Calu3 (cell line): ENCODE measurements at regions not wholly inside any gene's neighbourhood (a gene's known extent, or its start where the extent isn't known, plus 50 kb on each side); places are given as distances from the start of the nearest gene placed in this dataset.

Experiments used
- BruUV-seq: library from RNA; stranded (reverse); fragments of 400-500 nt; replicated peaks from 2 replicates; lab custom pipeline; 2021; lab: Mats Ljungman, UMichigan
- CTCF ChIA-PET: fragments of 300-600 bp; sonication (Branson Sonifier 250); formaldehyde crosslinking; loops from one replicate; lab custom pipeline; 2022; ENCODE audit warnings: antibody characterized with exemption; lab: Charles Lee
- DNase-seq: peaks from one replicate; pipeline ENCODE4 v3.0.0; 2022
- H3K27ac Mint-ChIP-seq: one replicate; pipeline ENCODE4 v1.8.0; 2022; ENCODE audit warnings: mixed read lengths; ENCODE audit not compliant: unreplicated experiment
- H3K27me3 Mint-ChIP-seq: one replicate; pipeline ENCODE4 v1.8.0; 2022; ENCODE audit warnings: mixed read lengths; ENCODE audit not compliant: unreplicated experiment
- H3K36me3 Mint-ChIP-seq: one replicate; pipeline ENCODE4 v1.8.0; 2022; ENCODE audit warnings: mild to moderate bottlenecking, moderate library complexity, mixed read lengths; ENCODE audit not compliant: insufficient read depth, unreplicated experiment
- H3K4me1 Mint-ChIP-seq: one replicate; pipeline ENCODE4 v1.8.0; 2022; ENCODE audit warnings: mild to moderate bottlenecking, low read depth, mixed read lengths; ENCODE audit not compliant: unreplicated experiment
- H3K4me3 Mint-ChIP-seq: one replicate; pipeline ENCODE4 v1.8.0; 2022; ENCODE audit warnings: mild to moderate bottlenecking, low read depth, moderate library complexity, mixed read lengths; ENCODE audit not compliant: unreplicated experiment
- H3K9me3 Mint-ChIP-seq: one replicate; pipeline ENCODE4 v1.8.0; 2022; ENCODE audit warnings: low read depth, mixed read lengths; ENCODE audit not compliant: unreplicated experiment
- intact Hi-C: fragments of 100-400 bp; cut with micrococcal nuclease; formaldehyde crosslinking; loops from one replicate; pipeline ENCODE4 v1.10.0; 2022; ENCODE audit not compliant: unreplicated experiment
- TF ChIP-seq, protein P1 (sequence below): fragments of 200-600 bp; IDR thresholded peaks from one replicate; pipeline ENCODE4 v1.8.0; 2022; ENCODE audit warnings: antibody characterized with exemption; ENCODE audit not compliant: unreplicated experiment

DNA sequence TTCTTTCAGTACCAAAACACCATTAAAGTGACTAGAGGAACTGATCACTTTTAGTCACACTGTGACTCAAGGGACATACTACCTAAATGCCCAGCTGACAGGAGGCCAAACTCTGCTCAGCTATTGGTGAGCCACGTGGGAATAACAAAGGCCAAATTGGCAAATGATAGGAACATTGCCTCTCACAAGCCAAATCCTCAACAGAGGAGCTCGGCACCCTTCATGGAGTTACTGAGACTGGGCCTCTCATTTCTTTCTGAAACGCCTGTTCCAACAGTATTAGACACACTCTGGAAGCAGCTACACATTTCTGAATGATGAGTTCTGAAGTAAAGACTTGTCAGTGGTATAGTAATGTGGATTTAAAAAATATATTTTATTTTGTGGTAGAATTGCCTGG lies 166.0 kb upstream of the COL8A1 start:
- Mint-ChIP-seq H3K4me1 (peaks cover 23% of the 10 kb centered on the region), H3K4me3 (no peak overlapping the region), H3K9me3 (no peaks in the 10 kb centered on the region), H3K27me3 (no peaks in the 10 kb centered on the region), H3K36me3 (no peaks in the 10 kb centered on the region), H3K27ac (no peak overlapping the region)
- no TSS peak for BruUV-seq
- TF ChIP-seq, protein P1, sequence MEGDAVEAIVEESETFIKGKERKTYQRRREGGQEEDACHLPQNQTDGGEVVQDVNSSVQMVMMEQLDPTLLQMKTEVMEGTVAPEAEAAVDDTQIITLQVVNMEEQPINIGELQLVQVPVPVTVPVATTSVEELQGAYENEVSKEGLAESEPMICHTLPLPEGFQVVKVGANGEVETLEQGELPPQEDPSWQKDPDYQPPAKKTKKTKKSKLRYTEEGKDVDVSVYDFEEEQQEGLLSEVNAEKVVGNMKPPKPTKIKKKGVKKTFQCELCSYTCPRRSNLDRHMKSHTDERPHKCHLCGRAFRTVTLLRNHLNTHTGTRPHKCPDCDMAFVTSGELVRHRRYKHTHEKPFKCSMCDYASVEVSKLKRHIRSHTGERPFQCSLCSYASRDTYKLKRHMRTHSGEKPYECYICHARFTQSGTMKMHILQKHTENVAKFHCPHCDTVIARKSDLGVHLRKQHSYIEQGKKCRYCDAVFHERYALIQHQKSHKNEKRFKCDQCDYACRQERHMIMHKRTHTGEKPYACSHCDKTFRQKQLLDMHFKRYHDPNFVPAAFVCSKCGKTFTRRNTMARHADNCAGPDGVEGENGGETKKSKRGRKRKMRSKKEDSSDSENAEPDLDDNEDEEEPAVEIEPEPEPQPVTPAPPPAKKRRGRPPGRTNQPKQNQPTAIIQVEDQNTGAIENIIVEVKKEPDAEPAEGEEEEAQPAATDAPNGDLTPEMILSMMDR: no peak
- intact Hi-C loops: no loop called here
- CTCF ChIA-PET: no interaction called here
- no peak for DNase-seq

DNA sequence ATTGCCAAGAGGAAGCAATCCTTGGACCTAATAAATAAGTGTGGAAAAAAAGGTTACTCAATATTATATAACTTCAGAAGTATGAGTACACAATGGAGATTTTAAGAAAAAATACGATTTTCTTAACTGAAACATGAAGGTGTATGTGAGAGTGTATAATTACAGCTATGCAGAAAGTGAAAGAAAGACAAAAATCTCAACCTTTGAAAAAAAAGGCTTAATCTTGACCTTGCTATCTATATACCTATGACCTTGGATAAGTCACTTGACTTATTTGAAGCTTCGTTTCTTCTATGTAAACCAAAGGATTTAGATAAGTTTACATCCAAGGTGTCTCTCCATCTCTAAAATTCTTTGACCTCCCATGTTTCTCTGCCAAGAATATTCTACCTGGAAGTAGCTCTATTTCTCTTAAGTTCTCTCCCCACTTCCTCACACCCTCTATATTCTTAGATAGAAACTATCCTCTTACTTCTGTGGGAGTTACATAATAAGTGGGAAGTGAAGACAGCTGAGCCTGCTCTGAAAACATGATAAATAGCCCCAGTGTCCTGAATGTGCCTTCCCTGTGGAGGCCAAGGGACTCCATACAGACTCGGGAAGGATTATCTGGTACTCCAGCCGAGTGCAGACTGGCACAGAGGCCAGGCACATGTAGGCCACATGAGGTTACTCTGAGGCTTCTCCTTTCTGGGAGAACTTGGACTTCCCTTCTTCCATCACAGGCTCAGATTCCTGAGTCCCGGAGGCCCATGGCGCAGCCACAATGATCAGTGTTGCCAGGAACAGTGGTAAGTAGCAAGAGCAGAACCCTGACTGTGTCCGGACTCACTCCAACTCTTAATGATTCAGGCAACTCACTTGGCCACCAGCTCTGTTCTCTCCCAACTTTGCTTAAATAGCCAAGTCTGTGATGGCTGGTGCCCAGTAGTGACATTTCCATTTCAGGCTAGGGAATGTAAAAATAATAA lies 166.8 kb upstream of the COL8A1 start:
- peaks cover 23% of the 10 kb centered on the region for H3K4me1 Mint-ChIP-seq
- H3K27ac Mint-ChIP-seq: no peak overlapping the region
- DNase-seq: no peak
- CTCF ChIA-PET: no interaction called here
- TF ChIP-seq, protein P1: no peak
- intact Hi-C loops: no loop called here
- H3K4me3 Mint-ChIP-seq: no peak overlapping the region
- H3K9me3 Mint-ChIP-seq: no peaks in the 10 kb centered on the region
- no peaks in the 10 kb centered on the region for H3K36me3 Mint-ChIP-seq
- BruUV-seq: no TSS peak
- no peaks in the 10 kb centered on the region for H3K27me3 Mint-ChIP-seq

DNA sequence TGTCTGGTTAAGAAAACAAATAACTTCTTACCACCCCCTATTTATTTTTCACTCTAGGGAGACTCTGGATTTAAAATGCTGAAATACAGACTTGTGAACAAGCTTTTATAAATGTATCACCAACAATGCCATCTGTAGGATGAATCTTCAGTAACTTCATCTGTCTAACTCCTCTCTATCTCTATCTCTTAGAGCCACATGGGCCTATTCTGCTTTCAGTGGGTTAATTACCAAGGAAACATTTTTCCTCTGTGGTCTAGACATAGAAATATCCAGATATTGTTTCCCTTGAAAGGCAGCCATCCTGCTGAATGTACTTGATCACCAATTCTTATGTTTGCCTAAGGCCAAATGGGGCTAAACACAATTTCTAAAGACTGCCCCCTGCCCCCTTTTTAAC lies 167.6 kb upstream of the COL8A1 start:
- BruUV-seq: no TSS peak
- H3K4me1 Mint-ChIP-seq: peaks cover 23% of the 10 kb centered on the region
- CTCF ChIA-PET: no interaction called here
- intact Hi-C loops: no loop called here
- no peaks in the 10 kb centered on the region for H3K9me3 Mint-ChIP-seq
- TF ChIP-seq, protein P1: no peak
- no peak for DNase-seq
- no peak overlapping the region for H3K4me3 Mint-ChIP-seq
- H3K27ac Mint-ChIP-seq: no peak overlapping the region
- H3K36me3 Mint-ChIP-seq: no peaks in the 10 kb centered on the region
- H3K27me3 Mint-ChIP-seq: no peaks in the 10 kb centered on the region

DNA sequence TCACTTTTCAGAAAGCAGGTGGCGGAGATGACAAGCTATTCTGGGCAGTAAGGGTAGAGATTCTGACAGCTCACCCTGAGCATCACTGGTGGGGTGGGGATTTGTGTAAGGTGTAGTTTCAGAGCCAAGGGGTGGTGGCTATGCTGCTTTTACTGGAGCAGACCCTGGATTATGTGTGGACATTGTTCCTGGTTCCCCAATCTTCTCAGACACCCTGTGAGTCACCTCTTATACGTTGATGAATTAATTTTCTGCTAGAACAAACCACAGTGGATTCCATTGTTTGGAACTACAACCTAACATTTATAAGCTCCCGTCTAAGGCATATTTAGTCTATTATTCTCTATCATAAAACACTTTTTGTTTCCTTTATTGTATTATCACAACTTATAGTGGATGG lies 169.5 kb upstream of the COL8A1 start:
- Mint-ChIP-seq H3K36me3 (no peaks in the 10 kb centered on the region), H3K4me1 (peaks cover 23% of the 10 kb centered on the region), H3K27ac (peak overlapping the region; percentile 10), H3K27me3 (no peaks in the 10 kb centered on the region), H3K4me3 (no peak overlapping the region), H3K9me3 (no peaks in the 10 kb centered on the region)
- CTCF ChIA-PET: interaction anchor here (1.2 to 1.5 kb wide), 2 partner anchors 20 to 83 kb away, joined by 3 read pairs; no protein-coding TSS in a partner anchor
- TF ChIP-seq, protein P1: no peak
- no TSS peak for BruUV-seq
- peak; percentile 47 for DNase-seq
- intact Hi-C loops: no loop called here
